ENCODE measurements at regions not wholly inside any gene's neighbourhood (a gene's known extent, or its start where the extent isn't known, plus 50 kb on each side); places are given as distances from the start of the nearest gene placed in this dataset.

GRCh38 chr6:43986177-43986825 lies 141.0 kb downstream of the MRPL14 start:
- no peak overlapping the region for H3K4me2 ChIP-seq (ENCODE audit: insufficient read depth, low read length)
- DNase-seq (ENCODE audit: insufficient read length, low spot score, missing footprints) = no peak
- H3K27ac ChIP-seq (ENCODE audit: low read depth, low read length) = no peak overlapping the region
- TF ChIP-seq CTCF (IDR thresholded peaks at IDR 0.05; ENCODE audit: extremely low read depth, low read depth, low read length) = no peak
- H3K27me3 ChIP-seq (ENCODE audit: insufficient read depth, low read length) = no peaks in the 10 kb centered on the region
- H3K4me3 ChIP-seq (ENCODE audit: insufficient read depth, low read length) = no peak overlapping the region
- no peaks in the 10 kb centered on the region for H4K20me1 ChIP-seq (ENCODE audit: insufficient read depth, low read length)
- H2AFZ ChIP-seq (ENCODE audit: low read length) = no peak overlapping the region
- no peaks in the 10 kb centered on the region for H3K9me3 ChIP-seq (ENCODE audit: low read depth, low read length)
- no peaks in the 10 kb centered on the region for H3K79me2 ChIP-seq (ENCODE audit: insufficient read depth, low read length)
- H3K36me3 ChIP-seq (ENCODE audit: insufficient read depth, low read length) = no peaks in the 10 kb centered on the region
- H3K4me1 ChIP-seq (ENCODE audit: insufficient read depth, low read length) = peaks cover 16% of the 10 kb centered on the region

- Histone ChIP-seq H2AFZ (ENCODE audit: low read length) (no peak overlapping the region), H3K79me2 (ENCODE audit: insufficient read depth, low read length) (no peaks in the 10 kb centered on the region), H3K4me2 (ENCODE audit: insufficient read depth, low read length) (no peak overlapping the region), H3K27me3 (ENCODE audit: insufficient read depth, low read length) (no peaks in the 10 kb centered on the region), H3K4me1 (ENCODE audit: insufficient read depth, low read length) (peaks cover 6% of the 10 kb centered on the region), H3K4me3 (ENCODE audit: insufficient read depth, low read length) (no peak overlapping the region), H3K9me3 (ENCODE audit: low read depth, low read length) (no peaks in the 10 kb centered on the region), H3K36me3 (ENCODE audit: insufficient read depth, low read length) (no peaks in the 10 kb centered on the region), H3K27ac (ENCODE audit: low read depth, low read length) (no peak overlapping the region), H4K20me1 (ENCODE audit: insufficient read depth, low read length) (no peaks in the 10 kb centered on the region)
- no peak for TF ChIP-seq CTCF (IDR thresholded peaks at IDR 0.05; ENCODE audit: extremely low read depth, low read depth, low read length)
- no peak for DNase-seq (ENCODE audit: insufficient read length, low spot score, missing footprints)
These were observed 141.9 kb downstream of the MRPL14 start for GRCh38 chr6:43985329-43985728.

DNA sequence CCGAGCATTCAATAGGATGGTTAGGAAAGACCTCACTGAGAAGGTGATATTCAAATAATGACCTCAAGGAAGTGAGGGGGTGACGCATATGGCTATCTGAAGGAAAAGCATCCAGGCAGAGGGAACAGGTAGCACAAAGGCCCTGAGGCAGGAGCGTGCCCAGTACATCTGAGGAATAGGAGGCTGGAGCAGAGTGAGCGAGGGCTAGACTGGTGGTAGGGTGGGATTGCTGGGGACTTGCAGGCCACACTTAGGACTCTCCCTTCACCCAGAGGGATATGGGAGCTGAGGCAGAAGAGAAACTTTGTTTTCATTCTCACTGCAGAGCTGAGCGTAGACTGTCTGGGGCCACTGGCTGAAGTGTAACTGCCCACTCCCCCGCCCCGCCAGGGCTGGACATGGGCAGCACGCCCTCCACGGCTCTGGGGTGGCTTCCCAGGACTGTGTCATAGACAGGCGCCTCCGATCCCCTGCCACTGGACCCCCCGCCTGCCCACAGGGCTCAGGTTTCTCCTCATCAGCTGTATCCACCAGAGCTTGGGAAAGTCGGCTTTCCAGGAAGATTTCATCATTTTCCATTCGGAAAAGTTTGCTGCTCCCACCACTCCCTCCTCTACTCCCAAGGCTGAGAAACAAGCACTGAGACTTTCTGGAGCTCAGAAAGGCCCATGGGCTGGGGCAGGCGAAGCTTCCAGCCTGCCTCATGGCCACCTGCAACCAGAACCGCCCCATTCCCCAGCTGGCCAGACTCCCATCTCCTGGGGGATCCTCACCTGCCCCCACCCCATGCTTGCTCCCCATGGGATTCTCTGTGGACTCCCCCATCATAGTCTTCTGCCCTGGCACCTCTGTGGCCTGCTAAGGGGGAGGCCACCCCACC lies 142.6 kb downstream of the MRPL14 start:
- H3K27me3 ChIP-seq (ENCODE audit: insufficient read depth, low read length) = no peaks in the 10 kb centered on the region
- H3K4me3 ChIP-seq (ENCODE audit: insufficient read depth, low read length) = no peak overlapping the region
- H2AFZ ChIP-seq (ENCODE audit: low read length) = no peak overlapping the region
- H3K79me2 ChIP-seq (ENCODE audit: insufficient read depth, low read length) = no peaks in the 10 kb centered on the region
- H3K4me2 ChIP-seq (ENCODE audit: insufficient read depth, low read length) = no peak overlapping the region
- no peaks in the 10 kb centered on the region for H4K20me1 ChIP-seq (ENCODE audit: insufficient read depth, low read length)
- peaks cover under 1% of the 10 kb centered on the region for H3K4me1 ChIP-seq (ENCODE audit: insufficient read depth, low read length)
- no peak for TF ChIP-seq CTCF (IDR thresholded peaks at IDR 0.05; ENCODE audit: extremely low read depth, low read depth, low read length)
- no peak for DNase-seq (ENCODE audit: insufficient read length, low spot score, missing footprints)
- H3K9me3 ChIP-seq (ENCODE audit: low read depth, low read length) = no peaks in the 10 kb centered on the region
- no peak overlapping the region for H3K27ac ChIP-seq (ENCODE audit: low read depth, low read length)
- no peaks in the 10 kb centered on the region for H3K36me3 ChIP-seq (ENCODE audit: insufficient read depth, low read length)

GRCh38 chr6:43983632-43984031 lies 143.6 kb downstream of the MRPL14 start:
- Histone ChIP-seq H2AFZ (ENCODE audit: low read length) (no peak overlapping the region), H3K9me3 (ENCODE audit: low read depth, low read length) (no peaks in the 10 kb centered on the region), H3K27me3 (ENCODE audit: insufficient read depth, low read length) (no peaks in the 10 kb centered on the region), H3K36me3 (ENCODE audit: insufficient read depth, low read length) (no peaks in the 10 kb centered on the region), H3K4me3 (ENCODE audit: insufficient read depth, low read length) (no peak overlapping the region), H3K27ac (ENCODE audit: low read depth, low read length) (no peak overlapping the region), H3K79me2 (ENCODE audit: insufficient read depth, low read length) (no peaks in the 10 kb centered on the region), H3K4me1 (ENCODE audit: insufficient read depth, low read length) (peaks cover under 1% of the 10 kb centered on the region), H4K20me1 (ENCODE audit: insufficient read depth, low read length) (no peaks in the 10 kb centered on the region), H3K4me2 (ENCODE audit: insufficient read depth, low read length) (no peak overlapping the region)
- no peak for DNase-seq (ENCODE audit: insufficient read length, low spot score, missing footprints)
- TF ChIP-seq CTCF (IDR thresholded peaks at IDR 0.05; ENCODE audit: extremely low read depth, low read depth, low read length) = no peak

Data from osteoblast (primary cell).